Upper lobe of right lung (tissue), 1 donor: ENCODE measurements at regions not wholly inside any gene's neighbourhood (a gene's known extent, or its start where the extent isn't known, plus 50 kb on each side); places are given as distances from the start of the nearest gene placed in this dataset.

Source experiments
- ATAC-seq: fragments of 200-7000 bp; cut with Tn5 transposase; one replicate; pipeline ENCODE4 v1.9.1; 2020; ENCODE audit warnings: mild to moderate bottlenecking, moderate library complexity
- DNase-seq: peaks from one replicate; pipeline ENCODE4 v3.0.0-alpha.2; 2020
- H3K27ac ChIP-seq: fragments of 200-600 bp; one replicate; pipeline ENCODE4 v1.8.0; 2022
- H3K27me3 ChIP-seq: fragments of 200-600 bp; one replicate; pipeline ENCODE4 v1.8.0; 2022; ENCODE audit warnings: mild to moderate bottlenecking
- H3K36me3 ChIP-seq: fragments of 200-600 bp; one replicate; pipeline ENCODE4 v1.8.0; 2022
- H3K4me1 ChIP-seq: fragments of 200-600 bp; one replicate; pipeline ENCODE4 v1.8.0; 2022
- H3K4me3 ChIP-seq: fragments of 200-600 bp; one replicate; pipeline ENCODE4 v1.8.0; 2022; ENCODE audit warnings: mild to moderate bottlenecking
- H3K9me3 ChIP-seq: fragments of 200-600 bp; one replicate; pipeline ENCODE4 v1.8.0; 2022
- CTCF ChIP-seq: fragments of 200-600 bp; IDR thresholded peaks from one replicate; pipeline ENCODE4 v1.8.0; 2022; ENCODE audit warnings: antibody characterized with exemption
- intact Hi-C: fragments of 100-400 bp; cut with DNase I; formaldehyde crosslinking; loops from one replicate; pipeline ENCODE4 v1.11.0; 2022
- donor health status: DM: no; HTN: yes; CAD: no; lungs with severe emphysema.

- intact Hi-C loops, result no loop called here
- H3K4me3 ChIP-seq, result no peak overlapping the region
- DNase-seq (no peak), ATAC-seq (no peak)
- TF ChIP-seq CTCF, result no peak
- H3K27me3 ChIP-seq, result peaks cover 31% of the 10 kb centered on the region
- H3K27ac ChIP-seq, result no peak overlapping the region
- H3K4me1 ChIP-seq, result no peaks in the 10 kb centered on the region
- no peaks in the 10 kb centered on the region for H3K36me3 ChIP-seq
- no peaks in the 10 kb centered on the region for H3K9me3 ChIP-seq
Observed at GRCh38 chr10:123577921-123578461, 88.2 kb upstream of the GPR26 start.

- no peaks in the 10 kb centered on the region for H3K9me3 ChIP-seq
- no peak for TF ChIP-seq CTCF
- no peak overlapping the region for H3K4me3 ChIP-seq
- DNase-seq (no peak), ATAC-seq (no peak)
- H3K4me1 ChIP-seq, result no peaks in the 10 kb centered on the region
- H3K27ac ChIP-seq, result no peak overlapping the region
- intact Hi-C loops, result no loop called here
- no peaks in the 10 kb centered on the region for H3K36me3 ChIP-seq
- peaks cover 26% of the 10 kb centered on the region for H3K27me3 ChIP-seq
Observed at GRCh38 chr10:123578721-123579120, 87.4 kb upstream of the GPR26 start.

GRCh38 chr10:123579675-123580074, 86.5 kb upstream of the GPR26 start:
- intact Hi-C loops, result no loop called here
- no peak for TF ChIP-seq CTCF
- H3K36me3 ChIP-seq, result no peaks in the 10 kb centered on the region
- H3K27me3 ChIP-seq, result peaks cover 31% of the 10 kb centered on the region
- H3K27ac ChIP-seq, result no peak overlapping the region
- DNase-seq (no peak), ATAC-seq (no peak)
- no peak overlapping the region for H3K4me3 ChIP-seq
- H3K9me3 ChIP-seq, result no peaks in the 10 kb centered on the region
- no peaks in the 10 kb centered on the region for H3K4me1 ChIP-seq

GRCh38 chr10:123580426-123580825, 85.7 kb upstream of the GPR26 start:
- H3K27me3 ChIP-seq, result peaks cover 31% of the 10 kb centered on the region
- DNase-seq (no peak), ATAC-seq (no peak)
- H3K36me3 ChIP-seq, result no peaks in the 10 kb centered on the region
- H3K9me3 ChIP-seq, result no peaks in the 10 kb centered on the region
- TF ChIP-seq CTCF, result no peak
- no peak overlapping the region for H3K4me3 ChIP-seq
- H3K27ac ChIP-seq, result no peak overlapping the region
- H3K4me1 ChIP-seq, result no peaks in the 10 kb centered on the region
- intact Hi-C loops, result no loop called here

GRCh38 chr10:123581656-123582055, 84.5 kb upstream of the GPR26 start:
- H3K4me3 ChIP-seq, result no peak overlapping the region
- DNase-seq (no peak), ATAC-seq (no peak)
- no peaks in the 10 kb centered on the region for H3K36me3 ChIP-seq
- no peak overlapping the region for H3K27ac ChIP-seq
- TF ChIP-seq CTCF, result no peak
- peaks cover 25% of the 10 kb centered on the region for H3K27me3 ChIP-seq
- intact Hi-C loops, result loop anchor here (2.0 kb wide), 1 partner anchor 385 kb away; no protein-coding TSS in a partner anchor
- no peaks in the 10 kb centered on the region for H3K4me1 ChIP-seq
- H3K9me3 ChIP-seq, result no peaks in the 10 kb centered on the region
